SHP77 (cell line): ENCODE measurements at regions not wholly inside any gene's neighbourhood (a gene's known extent, or its start where the extent isn't known, plus 50 kb on each side); places are given as distances from the start of the nearest gene placed in this dataset.
"Not testable (repeated sequence)": the region's sequence is repeated elsewhere in the genome, so short reads cannot be mapped to it uniquely, and the experiment has no call there.

Source experiments
- DNase-seq, 2 experiments: peaks; one replicate each; lab custom pipeline; 2025; lab: John Stamatoyannopoulos, UW

GRCh38 chr11:134845474-134846327 is 433.7 kb upstream of the B3GAT1 start:
- DNase-seq = no peak

- no peak for DNase-seq
These were observed 432.8 kb upstream of the B3GAT1 start for GRCh38 chr11:134844838-134845237.

- no peak for DNase-seq
These were observed 431.7 kb upstream of the B3GAT1 start for GRCh38 chr11:134843735-134844134.

- DNase-seq = no peak
These were observed 431.0 kb upstream of the B3GAT1 start for GRCh38 chr11:134843020-134843419.

- no peak for DNase-seq
These were observed 429.9 kb upstream of the B3GAT1 start for GRCh38 chr11:134841972-134842371.

GRCh38 chr11:134841411-134841810 is 429.4 kb upstream of the B3GAT1 start:
- DNase-seq = no peak

GRCh38 chr11:134840945-134841344 is 428.9 kb upstream of the B3GAT1 start:
- no peak for DNase-seq

- not testable (repeated sequence) for DNase-seq
These were observed 428.1 kb upstream of the B3GAT1 start for GRCh38 chr11:134840165-134840564.

GRCh38 chr11:134838708-134839107 is 426.7 kb upstream of the B3GAT1 start:
- DNase-seq = no peak

GRCh38 chr11:134837887-134838232 is 425.8 kb upstream of the B3GAT1 start:
- no peak for DNase-seq

- no peak for DNase-seq
These were observed 425.3 kb upstream of the B3GAT1 start for GRCh38 chr11:134837166-134837886.

- DNase-seq = no peak
These were observed 424.5 kb upstream of the B3GAT1 start for GRCh38 chr11:134836561-134836960.

GRCh38 chr11:134835561-134835960 is 423.5 kb upstream of the B3GAT1 start:
- DNase-seq = no peak

- no peak for DNase-seq
These were observed 418.3 kb upstream of the B3GAT1 start for GRCh38 chr11:134830312-134830711.

GRCh38 chr11:134823970-134824369 is 411.9 kb upstream of the B3GAT1 start:
- DNase-seq = no peak

GRCh38 chr11:134822897-134823296 is 410.9 kb upstream of the B3GAT1 start:
- DNase-seq = no peak

- DNase-seq = no peak
These were observed 409.4 kb upstream of the B3GAT1 start for GRCh38 chr11:134821422-134821821.

GRCh38 chr11:134819041-134819440 is 407.0 kb upstream of the B3GAT1 start:
- DNase-seq = no peak

GRCh38 chr11:134818516-134818915 is 406.5 kb upstream of the B3GAT1 start:
- no peak for DNase-seq

GRCh38 chr11:134815404-134815803 is 403.4 kb upstream of the B3GAT1 start:
- no peak for DNase-seq

GRCh38 chr11:134807997-134808396 is 396.0 kb upstream of the B3GAT1 start:
- no peak for DNase-seq

GRCh38 chr11:134802598-134802997 is 390.6 kb upstream of the B3GAT1 start:
- no peak for DNase-seq

- no peak for DNase-seq
These were observed 390.1 kb upstream of the B3GAT1 start for GRCh38 chr11:134802116-134802515.
